Umbilical cord (tissue), 1 donor: ENCODE measurements at regions not wholly inside any gene's neighbourhood (a gene's known extent, or its start where the extent isn't known, plus 50 kb on each side); places are given as distances from the start of the nearest gene placed in this dataset.
"Not testable (repeated sequence)": the region's sequence is repeated elsewhere in the genome, so short reads cannot be mapped to it uniquely, and the experiment has no call there.

Experiments
- DNase-seq: peaks from one replicate; pipeline ENCODE4 v3.0.0-alpha.2; 2015; ENCODE audit warnings: low spot score

- no peak for DNase-seq
Observed at GRCh38 chr2:234161932-234162331, 111.4 kb downstream of the SPP2 start.

- no peak for DNase-seq
Observed at GRCh38 chr2:234158812-234159211, 108.3 kb downstream of the SPP2 start.

GRCh38 chr2:234157817-234158588 is 107.5 kb downstream of the SPP2 start:
- no peak for DNase-seq

GRCh38 chr2:234156326-234156725 is 105.8 kb downstream of the SPP2 start:
- DNase-seq, result no peak

GRCh38 chr2:234152835-234153234 is 102.3 kb downstream of the SPP2 start:
- DNase-seq, result not testable (repeated sequence)

- no peak for DNase-seq
Observed at GRCh38 chr2:234147335-234147861, 96.9 kb downstream of the SPP2 start.

GRCh38 chr2:234146087-234146826 is 95.8 kb downstream of the SPP2 start:
- no peak for DNase-seq

- DNase-seq, result no peak
Observed at GRCh38 chr2:234145511-234145910, 95.0 kb downstream of the SPP2 start.

GRCh38 chr2:234145057-234145456 is 94.6 kb downstream of the SPP2 start:
- DNase-seq, result no peak

GRCh38 chr2:234143896-234144295 is 93.4 kb downstream of the SPP2 start:
- DNase-seq, result no peak

- DNase-seq, result no peak
Observed at GRCh38 chr2:234142530-234142929, 92.0 kb downstream of the SPP2 start.

- DNase-seq, result no peak
Observed at GRCh38 chr2:234139755-234140154, 89.3 kb downstream of the SPP2 start.

GRCh38 chr2:234138836-234139235 is 88.3 kb downstream of the SPP2 start:
- no peak for DNase-seq

GRCh38 chr2:234137400-234138014 is 87.0 kb downstream of the SPP2 start:
- DNase-seq, result peak; percentile 70

- DNase-seq, result peak; percentile 5
Observed at GRCh38 chr2:234136461-234136860, 86.0 kb downstream of the SPP2 start.

- DNase-seq, result peak; percentile 74
Observed at GRCh38 chr2:234135750-234136221, 85.3 kb downstream of the SPP2 start.

- DNase-seq, result no peak
Observed at GRCh38 chr2:234134496-234134895, 84.0 kb downstream of the SPP2 start.

- DNase-seq, result peak; percentile 24
Observed at GRCh38 chr2:234133004-234133403, 82.5 kb downstream of the SPP2 start.

GRCh38 chr2:234130777-234131181 is 80.3 kb downstream of the SPP2 start:
- no peak for DNase-seq

- DNase-seq, result no peak
Observed at GRCh38 chr2:234128606-234129005, 78.1 kb downstream of the SPP2 start.
